Fibroblast of the aortic adventitia (primary cell): ENCODE measurements at regions not wholly inside any gene's neighbourhood (a gene's known extent, or its start where the extent isn't known, plus 50 kb on each side); places are given as distances from the start of the nearest gene placed in this dataset.
A peak's percentile ranks its signal among the peaks of the same experiment; 100 is the strongest.

Source experiments
- DNase-seq: peaks from one replicate; pipeline ENCODE4 v3.0.0-alpha.2; 2010; ENCODE audit warnings: low read depth
- H3K4me3 ChIP-seq: 2 replicates; pipeline ENCODE4 v1.5.1; 2011; ENCODE audit warnings: low read depth, mild to moderate bottlenecking, control low read depth, low read length, moderate library complexity
- CTCF ChIP-seq: IDR thresholded peaks from 2 replicates; pipeline ENCODE4 v1.5.1; 2011; ENCODE audit warnings: mild to moderate bottlenecking, low read length, control low read depth, inconsistent platforms; ENCODE audit not compliant: insufficient read depth

- no peak overlapping the region for H3K4me3 ChIP-seq
- DNase-seq: no peak
- TF ChIP-seq CTCF: no peak
These were observed 206.3 kb upstream of the GULP1 start for GRCh38 chr2:188085421-188085820.

GRCh38 chr2:188089901-188090300 is 201.8 kb upstream of the GULP1 start:
- no peak overlapping the region for H3K4me3 ChIP-seq
- DNase-seq: peak; percentile 3
- no peak for TF ChIP-seq CTCF

GRCh38 chr2:188091220-188091619 is 200.5 kb upstream of the GULP1 start:
- H3K4me3 ChIP-seq: no peak overlapping the region
- no peak for TF ChIP-seq CTCF
- no peak for DNase-seq

- no peak overlapping the region for H3K4me3 ChIP-seq
- DNase-seq: no peak
- TF ChIP-seq CTCF: no peak
These were observed 198.9 kb upstream of the GULP1 start for GRCh38 chr2:188092734-188093133.

- TF ChIP-seq CTCF: no peak
- H3K4me3 ChIP-seq: no peak overlapping the region
- DNase-seq: no peak
These were observed 194.8 kb upstream of the GULP1 start for GRCh38 chr2:188096910-188097309.

- TF ChIP-seq CTCF: no peak
- DNase-seq: no peak
- no peak overlapping the region for H3K4me3 ChIP-seq
These were observed 188.8 kb upstream of the GULP1 start for GRCh38 chr2:188102881-188103280.

GRCh38 chr2:188114014-188114413 is 177.7 kb upstream of the GULP1 start:
- peak; percentile 33 for DNase-seq
- TF ChIP-seq CTCF: no peak
- no peak overlapping the region for H3K4me3 ChIP-seq
